H1 (cell line): ENCODE measurements at regions not wholly inside any gene's neighbourhood (a gene's known extent, or its start where the extent isn't known, plus 50 kb on each side); places are given as distances from the start of the nearest gene placed in this dataset.

Experiments
- CTCF ChIA-PET: fragments of 300-600 bp; sonication (Branson Sonifier 250); formaldehyde crosslinking; loops from one replicate; lab custom pipeline; 2021; ENCODE audit not compliant: partially characterized antibody; lab: Charles Lee
- POLR2A ChIA-PET: fragments of 300-600 bp; sonication (Branson Sonifier 250); formaldehyde crosslinking; loops from one replicate; lab custom pipeline; 2021; ENCODE audit warnings: inconsistent platforms; ENCODE audit not compliant: partially characterized antibody; lab: Charles Lee
- DNase-seq, 2 experiments: peaks; one replicate each; pipeline versions ENCODE4 v3.0.0 to v3.0.0-alpha.2; 2010 to 2022; ENCODE audit warnings: low spot score in 2 of 2, low read depth in 1 of 2, mixed read lengths in 1 of 2
- FAIRE-seq: peaks from 2 replicates; lab custom pipeline; 2011; peaks lifted over from hg19 to GRCh38; lab: Jason Lieb, UNC
- H2AFZ ChIP-seq: 2 replicates; pipeline ENCODE4 v1.8.1; 2012; ENCODE audit warnings: low read length, inconsistent platforms
- H2AK5ac ChIP-seq: 2 replicates; pipeline ENCODE4 v1.6.1; 2013; ENCODE audit warnings: low read depth, low read length
- H2BK120ac ChIP-seq: replicated peaks from 2 replicates; pipeline ENCODE3; 2013; ENCODE audit warnings: low read depth, low read length, inconsistent platforms
- H2BK12ac ChIP-seq: 2 replicates; pipeline ENCODE4 v1.6.1; 2013; ENCODE audit warnings: low read depth, low read length
- H2BK15ac ChIP-seq: 2 replicates; pipeline ENCODE4 v1.6.1; 2013; ENCODE audit warnings: low read length
- H2BK20ac ChIP-seq: 2 replicates; pipeline ENCODE4 v1.6.1; 2013; ENCODE audit warnings: low read length
- H2BK5ac ChIP-seq: 2 replicates; pipeline ENCODE4 v1.6.1; 2013; ENCODE audit warnings: low read depth, low read length
- H3K14ac ChIP-seq: 2 replicates; pipeline ENCODE4 v1.6.1; 2013; ENCODE audit warnings: inconsistent platforms; ENCODE audit not compliant: insufficient read length
- H3K18ac ChIP-seq: 2 replicates; pipeline ENCODE4 v1.6.1; 2013; ENCODE audit warnings: low read length; ENCODE audit errors: extremely low read depth
- H3K23ac ChIP-seq: 2 replicates; pipeline ENCODE4 v1.6.1; 2013; ENCODE audit warnings: inconsistent platforms; ENCODE audit not compliant: insufficient read length
- H3K23me2 ChIP-seq: 2 replicates; pipeline ENCODE4 v1.6.1; 2013; ENCODE audit warnings: low read depth, low read length
- H3K27ac ChIP-seq: 2 replicates; pipeline ENCODE4 v1.6.1; 2011; ENCODE audit warnings: low read depth, low read length, inconsistent platforms
- H3K27me3 ChIP-seq, 4 experiments: replicated peaks in 1 of 4; 1 replicate in 1 of 4; 2 replicates in 3 of 4; pipeline versions ENCODE4 v1.6.1 to v1.8.1; 2011 to 2013; ENCODE audit warnings: low read length in 3 of 4, mild to moderate bottlenecking in 3 of 4, inconsistent platforms in 2 of 4, mixed read lengths in 2 of 4, moderate library complexity in 1 of 4; ENCODE audit not compliant: control insufficient read depth in 3 of 4, insufficient read depth in 3 of 4; ENCODE audit errors: extremely low read depth in 1 of 4
- H3K36me3 ChIP-seq, 4 experiments: 2 replicates each; pipeline versions ENCODE4 v1.6.1 to v1.8.1; 2011 to 2013; ENCODE audit warnings: mild to moderate bottlenecking in 4 of 4, low read length in 3 of 4, moderate library complexity in 2 of 4, control low read depth in 1 of 4, inconsistent platforms in 1 of 4; ENCODE audit not compliant: insufficient read depth in 4 of 4, control insufficient read depth in 2 of 4
- H3K4ac ChIP-seq: replicated peaks from 2 replicates; pipeline ENCODE3; 2013; ENCODE audit warnings: low read length, low read depth, mixed read lengths, inconsistent platforms; ENCODE audit not compliant: insufficient read length
- H3K4me1 ChIP-seq, 4 experiments: replicated peaks in 1 of 4; 1 replicate in 1 of 4; 2 replicates in 3 of 4; pipeline versions ENCODE4 v1.6.1 to v1.8.1; 2011 to 2013; ENCODE audit warnings: low read length in 3 of 4, inconsistent platforms in 2 of 4, mixed read lengths in 1 of 4; ENCODE audit not compliant: insufficient read depth in 4 of 4, control insufficient read depth in 3 of 4
- H3K4me2 ChIP-seq, 2 experiments: 2 replicates each; pipeline versions ENCODE4 v1.6.1 to v1.8.1; 2011 to 2013; ENCODE audit warnings: low read depth in 2 of 2, low read length in 2 of 2, control low read depth in 1 of 2, inconsistent platforms in 1 of 2, mild to moderate bottlenecking in 1 of 2; ENCODE audit not compliant: insufficient read depth in 1 of 2
- H3K4me3 ChIP-seq, 4 experiments: fragments of 200-600, 300-600 bp in 1 of 4; sonication (generic), shearing (Covaris generic), sonication (Bioruptor Twin) in 1 of 4; 2 replicates each; pipeline versions ENCODE4 v1.5.1 to v1.8.1; 2011 to 2016; ENCODE audit warnings: low read length in 4 of 4, low read depth in 3 of 4, control low read depth in 2 of 4, inconsistent platforms in 2 of 4, mild to moderate bottlenecking in 2 of 4, mixed read lengths in 1 of 4, moderate library complexity in 1 of 4; ENCODE audit not compliant: insufficient read depth in 2 of 4; ENCODE audit errors: extremely low read depth in 1 of 4
- H3K56ac ChIP-seq: replicated peaks from 2 replicates; pipeline ENCODE3; 2013; ENCODE audit warnings: low read depth, mild to moderate bottlenecking, mixed read lengths, low read length, inconsistent platforms; ENCODE audit not compliant: insufficient read length
- H3K79me1 ChIP-seq: 2 replicates; pipeline ENCODE4 v1.6.1; 2013; ENCODE audit warnings: low read depth, low read length, control low read depth
- H3K79me2 ChIP-seq, 2 experiments: 2 replicates each; pipeline versions ENCODE4 v1.6.1 to v1.8.1; 2012 to 2013; ENCODE audit warnings: low read length in 2 of 2, mild to moderate bottlenecking in 2 of 2, inconsistent platforms in 1 of 2; ENCODE audit not compliant: insufficient read depth in 2 of 2, control insufficient read depth in 1 of 2
- H3K9ac ChIP-seq, 4 experiments: replicated peaks in 1 of 4; 1 replicate in 1 of 4; 2 replicates in 3 of 4; pipeline versions ENCODE4 v1.6.1 to v1.8.1; 2011 to 2013; ENCODE audit warnings: low read depth in 3 of 4, low read length in 3 of 4, control low read depth in 2 of 4, mild to moderate bottlenecking in 2 of 4, moderate library complexity in 2 of 4, inconsistent platforms in 1 of 4; ENCODE audit errors: extremely low read depth in 1 of 4
- H3K9me3 ChIP-seq, 2 experiments: 2 replicates each; pipeline versions ENCODE4 v1.6.1 to v1.8.1; 2012 to 2013; ENCODE audit warnings: mild to moderate bottlenecking in 2 of 2, moderate library complexity in 2 of 2, control low read depth in 1 of 2, inconsistent platforms in 1 of 2, low read depth in 1 of 2, low read length in 1 of 2, mixed read lengths in 1 of 2; ENCODE audit not compliant: insufficient read depth in 2 of 2
- H4K20me1 ChIP-seq, 2 experiments: replicated peaks in 1 of 2; 2 replicates each; pipeline versions ENCODE3 to v1.8.1; 2011 to 2013; ENCODE audit warnings: inconsistent platforms in 2 of 2, low read length in 2 of 2, mild to moderate bottlenecking in 1 of 2; ENCODE audit not compliant: insufficient read depth in 2 of 2, control insufficient read depth in 1 of 2
- H4K5ac ChIP-seq: 2 replicates; pipeline ENCODE4 v1.6.1; 2013; ENCODE audit warnings: low read length, low read depth, mixed read lengths, inconsistent platforms; ENCODE audit not compliant: insufficient read length
- H4K8ac ChIP-seq: 2 replicates; pipeline ENCODE4 v1.8.0; 2013; ENCODE audit warnings: mild to moderate bottlenecking, moderate library complexity, low read length, inconsistent platforms; ENCODE audit not compliant: insufficient read depth; ENCODE audit errors: extremely low read depth
- H4K91ac ChIP-seq: replicated peaks from 2 replicates; pipeline ENCODE3; 2013; ENCODE audit warnings: low read length, mixed read lengths, inconsistent platforms; ENCODE audit not compliant: insufficient read length
- BACH1 ChIP-seq: IDR thresholded peaks from 2 replicates; pipeline ENCODE4 v1.6.1; 2012; ENCODE audit warnings: low read length, improper control_type of control experiment
- NRF1 ChIP-seq: IDR thresholded peaks from 2 replicates; pipeline ENCODE4 v1.6.1; 2011; ENCODE audit warnings: mild to moderate bottlenecking, low read depth, low read length, improper control_type of control experiment
- TBP ChIP-seq: IDR thresholded peaks from 2 replicates; pipeline ENCODE4 v1.6.1; 2011; ENCODE audit warnings: low read depth, low read length, improper control_type of control experiment
- TEAD4 ChIP-seq: IDR thresholded peaks from 2 replicates; pipeline ENCODE4 v1.6.1; 2012; ENCODE audit warnings: low read depth, low read length, inconsistent platforms, mixed read lengths
- WGBS, 2 experiments: shearing (Covaris generic) in 1 of 2; methylation state at CpG; one replicate each; pipeline versions ENCODE4 v1.1.6 to v1.1.7; 2013 to 2015; ENCODE audit warnings: low lambda C conversion rate in 2 of 2, mixed read lengths in 2 of 2, inconsistent platforms in 1 of 2, low coverage in 1 of 2, missing lambda C conversion rate in 1 of 2; ENCODE audit not compliant: insufficient replicate concordance in 2 of 2, insufficient coverage in 1 of 2, insufficient read length in 1 of 2; ENCODE audit errors: extremely low coverage in 1 of 2, missing lambda C conversion rate in 1 of 2; 5-methylcytosine and 5-hydroxymethylcytosine counted together

GRCh38 chr7:106752367-106752766 lies 91.4 kb upstream of the CCDC71L start:
- Histone ChIP-seq H2AFZ (no peak overlapping the region), H3K9me3 (peaks cover 4 to 13% of the 10 kb centered on the region in 2 experiments; a peak in 2 of 4 replicates), H2BK12ac (no peak overlapping the region), H4K5ac (no peak overlapping the region), H2BK120ac (no peak overlapping the region), H4K91ac (no peak overlapping the region), H3K36me3 (no peaks in the 10 kb centered on the region), H3K27me3 (no peaks in the 10 kb centered on the region), H2BK20ac (no peak overlapping the region), H4K8ac (no peak overlapping the region), H3K23ac (no peak overlapping the region), H4K20me1 (no peaks in the 10 kb centered on the region), H3K4ac (no peak overlapping the region), H3K18ac (no peak overlapping the region), H3K56ac (no peak overlapping the region), H2BK15ac (no peak overlapping the region), H3K4me3 (no peak overlapping the region), H3K4me1 (no peaks in the 10 kb centered on the region), H3K9ac (no peak overlapping the region), H2BK5ac (no peak overlapping the region), H3K27ac (no peak overlapping the region), H2AK5ac (no peak overlapping the region), H3K23me2 (no peaks in the 10 kb centered on the region), H3K79me2 (no peaks in the 10 kb centered on the region), H3K4me2 (no peak overlapping the region), H3K79me1 (no peaks in the 10 kb centered on the region), H3K14ac (no peak overlapping the region)
- no peak for DNase-seq
- no peak for FAIRE-seq
- CTCF ChIA-PET, result interaction anchor here (0.7 to 0.9 kb wide), 2 partner anchors 15 to 42 kb away, joined by 3 read pairs; no protein-coding TSS in a partner anchor
- POLR2A ChIA-PET, result no interaction called here
- 88% methylated on average over 1 of the region's 1 CpG; no CpG with 5 or more reads in 1 of the 2 experiments for WGBS, 2 experiments
- TF ChIP-seq TBP, result no peak
- TF ChIP-seq NRF1, result no peak
- no peak for TF ChIP-seq BACH1
- TF ChIP-seq TEAD4, result no peak
